WTC11 (cell line): ENCODE measurements at regions not wholly inside any gene's neighbourhood (a gene's known extent, or its start where the extent isn't known, plus 50 kb on each side); places are given as distances from the start of the nearest gene placed in this dataset.

Source experiments
- CTCF ChIP-seq: fragments of 200-600 bp; IDR thresholded peaks from 2 replicates; pipeline ENCODE4 v1.8.0; 2022; ENCODE audit warnings: antibody characterized with exemption
- FOXJ3 ChIP-seq: sonication (generic); formaldehyde crosslinking; IDR thresholded peaks from 2 replicates; pipeline ENCODE4 v1.9.0; 2021; ENCODE audit warnings: missing genetic modification reagents, mild to moderate bottlenecking, borderline replicate concordance
- KAT7 ChIP-seq: sonication (generic); formaldehyde crosslinking; IDR thresholded peaks from 2 replicates; pipeline ENCODE4 v1.8.1; 2023; ENCODE audit warnings: missing genetic modification reagents, mild to moderate bottlenecking, borderline replicate concordance
- PRDM15 ChIP-seq: sonication (generic); formaldehyde crosslinking; IDR thresholded peaks from 2 replicates; pipeline ENCODE4 v1.8.0; 2022; ENCODE audit warnings: missing genetic modification reagents
- PREB ChIP-seq: sonication (generic); formaldehyde crosslinking; IDR thresholded peaks from 2 replicates; pipeline ENCODE4 v1.8.1; 2022; ENCODE audit warnings: mild to moderate bottlenecking, missing genetic modification reagents, moderate library complexity, borderline replicate concordance
- RORB ChIP-seq: fragments of 250-450 bp; sonication (Bioruptor Pico); IDR thresholded peaks from 2 replicates; pipeline ENCODE4 v1.9.0; 2021; ENCODE audit warnings: mild to moderate bottlenecking
- USF1 ChIP-seq: sonication (generic); formaldehyde crosslinking; IDR thresholded peaks from 2 replicates; pipeline ENCODE4 v1.8.0; 2022; ENCODE audit warnings: mild to moderate bottlenecking, missing genetic modification reagents
- ZBTB21 ChIP-seq: sonication (generic); formaldehyde crosslinking; IDR thresholded peaks from 2 replicates; pipeline ENCODE4 v1.8.1; 2023; ENCODE audit warnings: mild to moderate bottlenecking, missing genetic modification reagents, borderline replicate concordance
- ZNF121 ChIP-seq: sonication (generic); formaldehyde crosslinking; IDR thresholded peaks from 2 replicates; pipeline ENCODE4 v1.8.0; 2023; ENCODE audit warnings: missing genetic modification reagents
- ZNF232 ChIP-seq: sonication (generic); formaldehyde crosslinking; IDR thresholded peaks from 2 replicates; pipeline ENCODE4 v1.8.0; 2022; ENCODE audit warnings: mild to moderate bottlenecking, missing genetic modification reagents
- TF ChIP-seq, protein P1 (sequence below): sonication (generic); formaldehyde crosslinking; IDR thresholded peaks from 2 replicates; pipeline ENCODE4 v1.8.1; 2023; ENCODE audit warnings: mild to moderate bottlenecking, missing genetic modification reagents, moderate library complexity

DNA sequence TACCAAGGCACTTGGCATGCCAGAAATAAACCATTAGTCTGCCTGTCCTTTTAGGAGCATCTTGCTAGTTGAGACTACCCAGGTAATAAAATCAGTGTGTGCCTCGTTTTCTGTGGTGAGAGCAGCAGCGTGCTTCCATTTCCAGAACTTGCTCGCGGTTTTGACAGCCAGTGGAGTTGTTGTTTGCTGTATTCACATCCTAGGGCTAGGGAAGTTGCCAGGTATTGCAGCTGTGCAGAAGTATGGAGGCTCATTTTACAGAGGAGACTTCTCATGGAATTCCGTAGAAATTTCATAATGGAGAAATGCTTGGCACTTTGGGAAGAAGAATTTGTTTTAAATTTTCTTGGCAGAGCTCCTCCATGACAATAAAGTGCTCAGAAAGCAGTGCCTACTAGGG, 1355.1 kb upstream of the ZEB2 start:
- TF ChIP-seq PREB (CRISPR knock-in tag): no peak
- TF ChIP-seq CTCF: no peak
- no peak for TF ChIP-seq PRDM15 (CRISPR knock-in tag)
- no peak for TF ChIP-seq ZNF232 (CRISPR knock-in tag)
- no peak for TF ChIP-seq FOXJ3 (CRISPR knock-in tag)
- no peak for TF ChIP-seq KAT7 (CRISPR knock-in tag)
- TF ChIP-seq ZBTB21 (CRISPR knock-in tag): no peak
- TF ChIP-seq, protein P1, sequence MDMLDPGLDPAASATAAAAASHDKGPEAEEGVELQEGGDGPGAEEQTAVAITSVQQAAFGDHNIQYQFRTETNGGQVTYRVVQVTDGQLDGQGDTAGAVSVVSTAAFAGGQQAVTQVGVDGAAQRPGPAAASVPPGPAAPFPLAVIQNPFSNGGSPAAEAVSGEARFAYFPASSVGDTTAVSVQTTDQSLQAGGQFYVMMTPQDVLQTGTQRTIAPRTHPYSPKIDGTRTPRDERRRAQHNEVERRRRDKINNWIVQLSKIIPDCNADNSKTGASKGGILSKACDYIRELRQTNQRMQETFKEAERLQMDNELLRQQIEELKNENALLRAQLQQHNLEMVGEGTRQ (CRISPR knock-in tag): no peak
- TF ChIP-seq RORB (CRISPR knock-in tag): no peak
- TF ChIP-seq ZNF121 (CRISPR knock-in tag): no peak
- TF ChIP-seq USF1: no peak
